Kasumi-1 (cell line): ENCODE measurements at regions not wholly inside any gene's neighbourhood (a gene's known extent, or its start where the extent isn't known, plus 50 kb on each side); places are given as distances from the start of the nearest gene placed in this dataset.

Experiments used
- DNase-seq, 2 experiments: peaks; one replicate each; lab custom pipeline; 2025; lab: John Stamatoyannopoulos, UW

- no peak for DNase-seq
Measured at GRCh38 chr6:90977513-90977912, 390.6 kb upstream of the MAP3K7 start.

- DNase-seq: no peak
Measured at GRCh38 chr6:90976341-90976740, 389.5 kb upstream of the MAP3K7 start.

- DNase-seq: no peak
Measured at GRCh38 chr6:90975741-90976140, 388.9 kb upstream of the MAP3K7 start.

GRCh38 chr6:90973188-90973587, 386.3 kb upstream of the MAP3K7 start:
- DNase-seq: no peak

- DNase-seq: no peak
Measured at GRCh38 chr6:90970672-90971071, 383.8 kb upstream of the MAP3K7 start.

- DNase-seq: no peak
Measured at GRCh38 chr6:90967471-90967870, 380.6 kb upstream of the MAP3K7 start.

GRCh38 chr6:90960324-90960723, 373.5 kb upstream of the MAP3K7 start:
- no peak for DNase-seq

- no peak for DNase-seq
Measured at GRCh38 chr6:90955246-90955645, 368.4 kb upstream of the MAP3K7 start.

- DNase-seq: no peak
Measured at GRCh38 chr6:90953405-90954161, 366.7 kb upstream of the MAP3K7 start.

- DNase-seq: no peak
Measured at GRCh38 chr6:90952176-90952575, 365.3 kb upstream of the MAP3K7 start.

- DNase-seq: no peak
Measured at GRCh38 chr6:90948540-90948939, 361.7 kb upstream of the MAP3K7 start.

- DNase-seq: no peak
Measured at GRCh38 chr6:90947184-90948064, 360.6 kb upstream of the MAP3K7 start.

GRCh38 chr6:90941885-90942284, 355.0 kb upstream of the MAP3K7 start:
- no peak for DNase-seq

- peak; percentile 79 to 88 for DNase-seq
Measured at GRCh38 chr6:90940812-90941481, 354.1 kb upstream of the MAP3K7 start.

- DNase-seq: no peak
Measured at GRCh38 chr6:90939906-90940305, 353.0 kb upstream of the MAP3K7 start.

- no peak for DNase-seq
Measured at GRCh38 chr6:90938122-90938521, 351.2 kb upstream of the MAP3K7 start.

GRCh38 chr6:90936286-90936685, 349.4 kb upstream of the MAP3K7 start:
- DNase-seq: no peak

- DNase-seq: no peak
Measured at GRCh38 chr6:90934966-90935365, 348.1 kb upstream of the MAP3K7 start.

GRCh38 chr6:90934081-90934480, 347.2 kb upstream of the MAP3K7 start:
- no peak for DNase-seq

- no peak for DNase-seq
Measured at GRCh38 chr6:90932351-90932750, 345.5 kb upstream of the MAP3K7 start.

- no peak for DNase-seq
Measured at GRCh38 chr6:90928051-90928450, 341.2 kb upstream of the MAP3K7 start.

GRCh38 chr6:90925726-90926125, 338.9 kb upstream of the MAP3K7 start:
- DNase-seq: no peak

GRCh38 chr6:90922325-90922724, 335.5 kb upstream of the MAP3K7 start:
- no peak for DNase-seq
